Endothelial cell (in vitro differentiated cells): ENCODE measurements at regions not wholly inside any gene's neighbourhood (a gene's known extent, or its start where the extent isn't known, plus 50 kb on each side); places are given as distances from the start of the nearest gene placed in this dataset.

Experiments
- DNase-seq: peaks from one replicate; pipeline ENCODE4 v3.0.0; 2021; ENCODE audit warnings: low spot score
- H3K27ac Mint-ChIP-seq: one replicate; pipeline ENCODE4 v1.8.0; 2021; ENCODE audit warnings: mixed read lengths, inconsistent platforms; ENCODE audit not compliant: unreplicated experiment
- H3K27me3 Mint-ChIP-seq: one replicate; pipeline ENCODE4 v1.8.0; 2021; ENCODE audit warnings: mild to moderate bottlenecking, moderate library complexity, mixed read lengths, inconsistent platforms; ENCODE audit not compliant: unreplicated experiment
- H3K36me3 Mint-ChIP-seq: one replicate; pipeline ENCODE4 v1.8.0; 2021; ENCODE audit warnings: mild to moderate bottlenecking, low read depth, mixed read lengths, inconsistent platforms; ENCODE audit not compliant: unreplicated experiment
- H3K4me1 Mint-ChIP-seq: one replicate; pipeline ENCODE4 v1.8.0; 2021; ENCODE audit warnings: mild to moderate bottlenecking, mixed read lengths, inconsistent platforms; ENCODE audit not compliant: unreplicated experiment
- H3K4me3 Mint-ChIP-seq: one replicate; pipeline ENCODE4 v1.8.0; 2021; ENCODE audit warnings: mild to moderate bottlenecking, mixed read lengths, inconsistent platforms; ENCODE audit not compliant: unreplicated experiment
- H3K9me3 Mint-ChIP-seq: one replicate; pipeline ENCODE4 v1.8.0; 2021; ENCODE audit warnings: mixed read lengths, inconsistent platforms; ENCODE audit not compliant: unreplicated experiment
- CTCF ChIP-seq: fragments of 200-600 bp; sonication (generic); IDR thresholded peaks from one replicate; pipeline ENCODE4 v1.5.0; 2021; ENCODE audit warnings: antibody characterized with exemption; ENCODE audit not compliant: unreplicated experiment

- Mint-ChIP-seq H3K27me3 (peaks cover 4% of the 10 kb centered on the region), H3K4me3 (no peak overlapping the region), H3K27ac (no peak overlapping the region), H3K36me3 (no peaks in the 10 kb centered on the region), H3K4me1 (no peaks in the 10 kb centered on the region), H3K9me3 (no peaks in the 10 kb centered on the region)
- TF ChIP-seq CTCF, result peak; percentile 93
- DNase-seq, result peak; percentile 78
Observed at GRCh38 chr5:6820851-6821479, 107.7 kb downstream of the TENT4A start.

- no peak for TF ChIP-seq CTCF
- Mint-ChIP-seq H3K4me3 (no peak overlapping the region), H3K36me3 (no peaks in the 10 kb centered on the region), H3K27ac (no peak overlapping the region), H3K27me3 (peaks cover 4% of the 10 kb centered on the region), H3K9me3 (no peaks in the 10 kb centered on the region), H3K4me1 (no peaks in the 10 kb centered on the region)
- DNase-seq, result no peak
Observed at GRCh38 chr5:6822068-6822467, 108.8 kb downstream of the TENT4A start.

GRCh38 chr5:6822556-6823343 lies 109.5 kb downstream of the TENT4A start:
- Mint-ChIP-seq H3K27ac (no peak overlapping the region), H3K36me3 (no peaks in the 10 kb centered on the region), H3K27me3 (peaks cover 4% of the 10 kb centered on the region), H3K4me1 (no peaks in the 10 kb centered on the region), H3K4me3 (no peak overlapping the region), H3K9me3 (no peaks in the 10 kb centered on the region)
- no peak for TF ChIP-seq CTCF
- DNase-seq, result no peak

- TF ChIP-seq CTCF, result no peak
- Mint-ChIP-seq H3K4me1 (no peaks in the 10 kb centered on the region), H3K9me3 (no peaks in the 10 kb centered on the region), H3K27me3 (peaks cover 4% of the 10 kb centered on the region), H3K27ac (no peak overlapping the region), H3K36me3 (no peaks in the 10 kb centered on the region), H3K4me3 (no peak overlapping the region)
- DNase-seq, result no peak
Observed at GRCh38 chr5:6823996-6824395, 110.8 kb downstream of the TENT4A start.

GRCh38 chr5:6825678-6826244 lies 112.5 kb downstream of the TENT4A start:
- DNase-seq, result no peak
- no peak overlapping the region for H3K27ac Mint-ChIP-seq
- no peak overlapping the region for H3K4me3 Mint-ChIP-seq
- peaks cover 4% of the 10 kb centered on the region for H3K27me3 Mint-ChIP-seq
- H3K9me3 Mint-ChIP-seq, result no peaks in the 10 kb centered on the region
- H3K4me1 Mint-ChIP-seq, result no peaks in the 10 kb centered on the region
- no peaks in the 10 kb centered on the region for H3K36me3 Mint-ChIP-seq
- TF ChIP-seq CTCF, result no peak
